Body of pancreas (tissue), 4 donors: ENCODE measurements at regions not wholly inside any gene's neighbourhood (a gene's known extent, or its start where the extent isn't known, plus 50 kb on each side); places are given as distances from the start of the nearest gene placed in this dataset.

ENCODE experiments used
- CTCF ChIP-seq, 7 experiments: fragments of 450-650 bp in 4 of 7; fragments of 200-600 bp in 3 of 7; sonication (generic) in 3 of 7; IDR thresholded peaks; one replicate each; pipeline ENCODE4 v1.5.1; 2016 to 2019; ENCODE audit warnings: antibody characterized with exemption in 7 of 7
- POLR2A ChIP-seq, 3 donors: fragments of 450-650 bp; IDR thresholded peaks; one replicate each; pipeline ENCODE4 v1.6.1; 2016; ENCODE audit warnings: antibody characterized with exemption in 3 of 3, mild to moderate bottlenecking in 2 of 3

GRCh38 chr16:62642677-62643076 lies 606.4 kb upstream of the CDH8 start:
- no peak for TF ChIP-seq CTCF (IDR thresholded peaks at IDR 0.05)
- TF ChIP-seq POLR2A (IDR thresholded peaks at IDR 0.05), result no peak
